Prostate gland (tissue), 2 donors: ENCODE measurements at regions not wholly inside any gene's neighbourhood (a gene's known extent, or its start where the extent isn't known, plus 50 kb on each side); places are given as distances from the start of the nearest gene placed in this dataset.

ENCODE experiments used
- CTCF ChIP-seq, 4 experiments: fragments of 200-600 bp in 2 of 4; fragments of 450-650 bp in 2 of 4; sonication (generic) in 2 of 4; IDR thresholded peaks; 1 replicate in 3 of 4; 2 replicates in 1 of 4; pipeline ENCODE4 v1.5.1; 2016 to 2019; ENCODE audit warnings: antibody characterized with exemption in 4 of 4, mild to moderate bottlenecking in 2 of 4, moderate library complexity in 2 of 4
- POLR2A ChIP-seq: fragments of 450-650 bp; IDR thresholded peaks from one replicate; pipeline ENCODE4 v1.6.1; 2016; ENCODE audit warnings: antibody characterized with exemption, mild to moderate bottlenecking
- POLR2AphosphoS5 ChIP-seq: sonication (generic); formaldehyde crosslinking; IDR thresholded peaks from one replicate; pipeline ENCODE4 v1.6.1; 2017; ENCODE audit warnings: antibody characterized with exemption

GRCh38 chr1:70675737-70676156 is 264.7 kb downstream of the CTH start:
- TF ChIP-seq CTCF (IDR thresholded peaks at IDR 0.05) (no peak), POLR2AphosphoS5 (no peak), POLR2A (no peak)
